Parathyroid adenoma (tissue), 2 donors: ENCODE measurements at regions not wholly inside any gene's neighbourhood (a gene's known extent, or its start where the extent isn't known, plus 50 kb on each side); places are given as distances from the start of the nearest gene placed in this dataset.

Experiments
- H2AFZ ChIP-seq: fragments of 300-600 bp; sonication (generic); one replicate; pipeline ENCODE4 v1.7.0; 2017; ENCODE audit warnings: antibody characterized with exemption, mild to moderate bottlenecking
- H3K27ac ChIP-seq: fragments of 300-600 bp; sonication (generic); one replicate; pipeline ENCODE4 v1.7.0; 2017
- H3K27me3 ChIP-seq: fragments of 300-600 bp; sonication (generic); one replicate; pipeline ENCODE4 v1.7.0; 2017; ENCODE audit warnings: low read length; ENCODE audit not compliant: control insufficient read depth, insufficient read depth
- H3K36me3 ChIP-seq: fragments of 300-600 bp; sonication (generic); one replicate; pipeline ENCODE4 v1.7.0; 2017; ENCODE audit warnings: low read length; ENCODE audit not compliant: control insufficient read depth, insufficient read depth
- H3K4me1 ChIP-seq: fragments of 300-600 bp; sonication (generic); one replicate; pipeline ENCODE4 v1.7.0; 2017; ENCODE audit warnings: control low read depth
- H3K4me2 ChIP-seq: fragments of 300-600 bp; sonication (generic); one replicate; pipeline ENCODE4 v1.7.0; 2017; ENCODE audit warnings: low read length
- H3K4me3 ChIP-seq: fragments of 300-600 bp; sonication (generic); one replicate; pipeline ENCODE4 v1.7.0; 2017; ENCODE audit warnings: low read depth, low read length
- H3K79me2 ChIP-seq: fragments of 300-600 bp; sonication (generic); one replicate; pipeline ENCODE4 v1.7.0; 2017; ENCODE audit warnings: control low read depth
- H3K9ac ChIP-seq: fragments of 300-600 bp; sonication (generic); one replicate; pipeline ENCODE4 v1.7.0; 2017; ENCODE audit warnings: mild to moderate bottlenecking
- H3K9me3 ChIP-seq: fragments of 300-600 bp; sonication (generic); one replicate; pipeline ENCODE4 v1.7.0; 2017; ENCODE audit warnings: low read length; ENCODE audit not compliant: control insufficient read depth
- TF ChIP-seq, protein P1 (sequence below): fragments of 300-600 bp; sonication (generic); IDR thresholded peaks from one replicate; pipeline ENCODE4 v1.7.0; 2017; ENCODE audit warnings: antibody characterized with exemption, mild to moderate bottlenecking
- donor health status: primary hyperparathyroidism.

DNA sequence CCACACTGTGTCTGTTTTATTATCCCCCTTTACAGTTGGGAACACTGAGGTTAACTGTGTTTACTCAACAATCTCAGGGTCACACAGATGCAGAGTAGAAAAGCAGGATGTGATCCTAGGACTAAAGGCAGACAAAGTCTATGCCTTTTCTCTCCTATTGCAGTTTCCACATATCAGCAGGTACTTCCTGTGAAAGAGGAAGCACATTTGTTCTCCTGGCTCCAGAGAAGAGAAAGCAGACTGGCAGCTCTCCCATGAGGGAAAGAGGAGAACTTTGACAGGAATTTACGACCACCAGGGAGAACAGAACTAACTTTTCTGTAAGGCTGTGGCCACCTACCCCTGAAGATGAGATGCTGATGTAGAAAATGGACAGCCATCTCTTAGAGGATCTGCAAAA is 84.2 kb upstream of the TNC start:
- H3K4me3 ChIP-seq, result no peak overlapping the region
- H3K9me3 ChIP-seq, result no peaks in the 10 kb centered on the region
- H2AFZ ChIP-seq, result no peak overlapping the region
- H3K9ac ChIP-seq, result no peak overlapping the region
- no peaks in the 10 kb centered on the region for H3K36me3 ChIP-seq
- no peaks in the 10 kb centered on the region for H3K79me2 ChIP-seq
- TF ChIP-seq, protein P1, sequence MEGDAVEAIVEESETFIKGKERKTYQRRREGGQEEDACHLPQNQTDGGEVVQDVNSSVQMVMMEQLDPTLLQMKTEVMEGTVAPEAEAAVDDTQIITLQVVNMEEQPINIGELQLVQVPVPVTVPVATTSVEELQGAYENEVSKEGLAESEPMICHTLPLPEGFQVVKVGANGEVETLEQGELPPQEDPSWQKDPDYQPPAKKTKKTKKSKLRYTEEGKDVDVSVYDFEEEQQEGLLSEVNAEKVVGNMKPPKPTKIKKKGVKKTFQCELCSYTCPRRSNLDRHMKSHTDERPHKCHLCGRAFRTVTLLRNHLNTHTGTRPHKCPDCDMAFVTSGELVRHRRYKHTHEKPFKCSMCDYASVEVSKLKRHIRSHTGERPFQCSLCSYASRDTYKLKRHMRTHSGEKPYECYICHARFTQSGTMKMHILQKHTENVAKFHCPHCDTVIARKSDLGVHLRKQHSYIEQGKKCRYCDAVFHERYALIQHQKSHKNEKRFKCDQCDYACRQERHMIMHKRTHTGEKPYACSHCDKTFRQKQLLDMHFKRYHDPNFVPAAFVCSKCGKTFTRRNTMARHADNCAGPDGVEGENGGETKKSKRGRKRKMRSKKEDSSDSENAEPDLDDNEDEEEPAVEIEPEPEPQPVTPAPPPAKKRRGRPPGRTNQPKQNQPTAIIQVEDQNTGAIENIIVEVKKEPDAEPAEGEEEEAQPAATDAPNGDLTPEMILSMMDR, result no peak
- no peaks in the 10 kb centered on the region for H3K27me3 ChIP-seq
- H3K4me2 ChIP-seq, result no peak overlapping the region
- H3K4me1 ChIP-seq, result no peaks in the 10 kb centered on the region
- no peak overlapping the region for H3K27ac ChIP-seq

- no peak overlapping the region for H3K27ac ChIP-seq
These were observed 85.2 kb upstream of the TNC start for GRCh38 chr9:115202960-115203751.

GRCh38 chr9:115204904-115205453 is 87.0 kb upstream of the TNC start:
- TF ChIP-seq, protein P1, result no peak
- Histone ChIP-seq H3K9me3 (no peaks in the 10 kb centered on the region), H3K27ac (no peak overlapping the region), H3K27me3 (no peaks in the 10 kb centered on the region), H3K4me2 (no peak overlapping the region), H3K36me3 (no peaks in the 10 kb centered on the region), H2AFZ (no peak overlapping the region), H3K79me2 (no peaks in the 10 kb centered on the region), H3K4me1 (no peaks in the 10 kb centered on the region), H3K9ac (no peak overlapping the region), H3K4me3 (no peak overlapping the region)

More at GRCh38 chr9:115202960-115203751, 85.2 kb upstream of the TNC start:
- Histone ChIP-seq H3K9me3 (no peaks in the 10 kb centered on the region), H3K4me2 (no peak overlapping the region), H3K4me1 (no peaks in the 10 kb centered on the region), H3K79me2 (no peaks in the 10 kb centered on the region), H3K36me3 (no peaks in the 10 kb centered on the region), H3K4me3 (no peak overlapping the region), H2AFZ (no peak overlapping the region), H3K9ac (no peak overlapping the region), H3K27me3 (no peaks in the 10 kb centered on the region)
- TF ChIP-seq, protein P1, result no peak

DNA sequence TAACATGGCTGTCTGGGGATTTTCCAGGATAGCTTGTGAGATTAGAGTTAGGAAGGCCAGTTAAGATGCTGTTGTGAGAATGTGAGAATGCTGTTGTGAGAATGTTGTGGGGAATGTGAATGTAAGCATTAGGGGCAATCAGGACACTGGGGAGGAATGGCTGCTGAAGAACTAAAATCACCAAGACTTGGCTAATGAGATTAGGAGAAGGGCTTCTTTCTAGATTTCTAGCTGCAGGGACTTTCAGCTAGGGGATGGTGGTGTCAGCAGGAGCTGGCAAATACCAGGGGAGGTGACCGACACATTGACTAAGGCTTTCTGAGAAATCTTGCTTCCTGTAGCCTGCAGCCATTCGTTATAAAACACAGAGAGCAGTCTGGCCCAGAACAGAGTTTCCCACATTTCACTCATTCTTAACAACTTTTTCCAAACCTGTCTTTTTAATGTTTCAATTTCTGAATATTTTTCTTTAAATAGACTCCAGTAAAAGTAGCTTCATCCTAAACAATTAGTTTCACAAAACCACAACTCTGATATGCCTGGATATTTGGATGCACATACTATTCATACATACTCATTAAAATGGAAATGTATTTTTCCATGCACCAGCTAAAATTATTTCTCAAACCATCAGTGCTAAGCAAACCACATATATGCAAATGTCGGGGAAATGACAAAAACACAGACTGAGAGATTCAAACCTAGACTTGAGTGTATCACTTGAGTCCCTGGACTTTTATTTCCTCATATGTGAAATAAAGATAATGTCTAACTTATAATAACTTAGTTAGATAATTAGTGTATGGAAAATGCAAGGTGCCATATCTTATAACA is 89.3 kb upstream of the TNC start:
- TF ChIP-seq, protein P1, result no peak
- H3K27ac ChIP-seq, result no peak overlapping the region
- H3K4me1 ChIP-seq, result no peaks in the 10 kb centered on the region
- no peak overlapping the region for H3K4me2 ChIP-seq
- H3K36me3 ChIP-seq, result no peaks in the 10 kb centered on the region
- no peak overlapping the region for H3K9ac ChIP-seq
- no peak overlapping the region for H3K4me3 ChIP-seq
- no peaks in the 10 kb centered on the region for H3K9me3 ChIP-seq
- no peaks in the 10 kb centered on the region for H3K79me2 ChIP-seq
- H3K27me3 ChIP-seq, result no peaks in the 10 kb centered on the region
- H2AFZ ChIP-seq, result no peak overlapping the region
